ENCODE measurements at regions not wholly inside any gene's neighbourhood (a gene's known extent, or its start where the extent isn't known, plus 50 kb on each side); places are given as distances from the start of the nearest gene placed in this dataset.

DNA sequence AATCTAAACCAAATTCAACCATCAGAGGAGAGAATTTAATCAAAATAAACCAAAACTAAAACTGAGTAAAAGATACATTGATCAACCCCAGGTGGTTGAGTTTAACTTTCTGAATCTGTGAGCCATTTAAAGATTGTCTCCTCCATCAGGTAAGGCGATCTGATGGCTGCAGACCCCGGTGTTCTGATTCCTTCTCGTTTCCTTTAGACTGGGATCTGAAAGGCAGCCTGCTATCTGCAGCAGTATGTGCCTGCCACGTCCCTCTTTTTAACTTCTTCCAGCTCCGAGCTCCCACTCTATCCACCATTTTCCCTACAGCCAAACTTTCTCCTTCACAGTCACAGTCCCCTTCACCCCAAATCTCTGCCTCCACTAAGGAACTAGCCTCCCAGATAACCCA is 66.1 kb upstream of the ARHGAP32 start:
- FAIRE-seq (no peak), DNase-seq (ENCODE audit: low read depth, low spot score) (no peak)
- Histone ChIP-seq H3K79me2 (ENCODE audit: control insufficient read depth, insufficient read depth, low read length) (peaks cover 5% of the 10 kb centered on the region), H2AFZ (ENCODE audit: control insufficient read depth, low read length) (no peak overlapping the region), H3K27me3 (ENCODE audit: control insufficient read depth, extremely low read depth, insufficient read depth, low read length) (no peaks in the 10 kb centered on the region), H4K20me1 (ENCODE audit: control insufficient read depth, extremely low read depth, insufficient read depth, low read length) (no peaks in the 10 kb centered on the region), H3K4me3 (ENCODE audit: control insufficient read depth in 2 of 3, extremely low read depth in 1 of 3, insufficient read depth in 2 of 3, low read depth in 1 of 3, low read length in 3 of 3) (no peak overlapping the region), H3K27ac (ENCODE audit: control insufficient read depth, insufficient read depth, low read length) (no peak overlapping the region), H3K9me3 (ENCODE audit: control insufficient read depth, low read depth, low read length) (no peaks in the 10 kb centered on the region), H3K36me3 (ENCODE audit: control insufficient read depth in 2 of 2, extremely low read depth in 1 of 2, insufficient read depth in 2 of 2, low read length in 2 of 2) (no peaks in the 10 kb centered on the region), H3K4me2 (ENCODE audit: control insufficient read depth, extremely low read depth, insufficient read depth, low read depth, low read length) (no peak overlapping the region), H3K4me1 (ENCODE audit: control insufficient read depth, extremely low read depth, insufficient read depth, low read length) (no peaks in the 10 kb centered on the region), H3K9me1 (ENCODE audit: control insufficient read depth, extremely low read depth, insufficient read depth, low read length) (no peaks in the 10 kb centered on the region), H3K9ac (ENCODE audit: control insufficient read depth, extremely low read depth, insufficient read depth, low read length) (no peak overlapping the region)
- dilution Hi-C loops (cut with MboI; ENCODE audit: extremely low pct_ligation_motif_present, low sequenced_read_pairs): no loop called here
- TF ChIP-seq EZH2 (IDR thresholded peaks at IDR 0.05; ENCODE audit: low read length): no peak
- TF ChIP-seq CTCF (optimal IDR thresholded peaks at IDR 0.05 in 1 of 3, IDR thresholded peaks at IDR 0.05 in 1 of 3, conservative IDR thresholded peaks at IDR 0.05 in 1 of 3; ENCODE audit: extremely low read depth in 1 of 3, insufficient read depth in 2 of 3, low read length in 3 of 3): no peak

DNA sequence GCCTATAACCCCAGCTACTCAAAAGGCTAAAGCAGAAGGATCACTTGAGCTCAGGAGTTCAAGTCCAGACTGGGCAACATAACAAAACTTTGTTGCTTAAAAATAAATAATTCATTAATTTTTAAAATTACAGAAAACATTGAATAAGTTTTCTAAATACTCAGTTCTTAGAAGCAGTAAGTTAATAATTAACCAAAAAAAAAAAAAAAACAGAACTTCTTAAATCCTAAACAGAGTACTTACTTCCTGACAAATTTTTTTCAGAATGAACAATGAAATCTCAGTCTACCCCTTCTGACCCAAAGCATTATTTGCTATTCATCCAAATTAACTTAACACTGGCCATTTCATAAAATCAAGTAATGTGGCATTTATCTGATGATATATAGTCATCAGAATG is 65.4 kb upstream of the ARHGAP32 start:
- H3K9ac ChIP-seq (ENCODE audit: control insufficient read depth, extremely low read depth, insufficient read depth, low read length): no peak overlapping the region
- no peaks in the 10 kb centered on the region for H4K20me1 ChIP-seq (ENCODE audit: control insufficient read depth, extremely low read depth, insufficient read depth, low read length)
- no peak overlapping the region for H3K27ac ChIP-seq (ENCODE audit: control insufficient read depth, insufficient read depth, low read length)
- H3K4me1 ChIP-seq (ENCODE audit: control insufficient read depth, extremely low read depth, insufficient read depth, low read length): no peaks in the 10 kb centered on the region
- no peaks in the 10 kb centered on the region for H3K27me3 ChIP-seq (ENCODE audit: control insufficient read depth, extremely low read depth, insufficient read depth, low read length)
- no peak overlapping the region for H2AFZ ChIP-seq (ENCODE audit: control insufficient read depth, low read length)
- no peaks in the 10 kb centered on the region for H3K9me1 ChIP-seq (ENCODE audit: control insufficient read depth, extremely low read depth, insufficient read depth, low read length)
- H3K4me2 ChIP-seq (ENCODE audit: control insufficient read depth, extremely low read depth, insufficient read depth, low read depth, low read length): no peak overlapping the region
- dilution Hi-C loops (cut with MboI; ENCODE audit: extremely low pct_ligation_motif_present, low sequenced_read_pairs): no loop called here
- no peaks in the 10 kb centered on the region for H3K36me3 ChIP-seq (ENCODE audit: control insufficient read depth in 2 of 2, extremely low read depth in 1 of 2, insufficient read depth in 2 of 2, low read length in 2 of 2)
- H3K9me3 ChIP-seq (ENCODE audit: control insufficient read depth, low read depth, low read length): no peaks in the 10 kb centered on the region
- FAIRE-seq (no peak), DNase-seq (ENCODE audit: low read depth, low spot score) (no peak)
- peaks cover 7% of the 10 kb centered on the region for H3K79me2 ChIP-seq (ENCODE audit: control insufficient read depth, insufficient read depth, low read length)
- TF ChIP-seq CTCF (optimal IDR thresholded peaks at IDR 0.05 in 1 of 3, IDR thresholded peaks at IDR 0.05 in 1 of 3, conservative IDR thresholded peaks at IDR 0.05 in 1 of 3; ENCODE audit: extremely low read depth in 1 of 3, insufficient read depth in 2 of 3, low read length in 3 of 3) (no peak), EZH2 (IDR thresholded peaks at IDR 0.05; ENCODE audit: low read length) (no peak)
- no peak overlapping the region for H3K4me3 ChIP-seq (ENCODE audit: control insufficient read depth in 2 of 3, extremely low read depth in 1 of 3, insufficient read depth in 2 of 3, low read depth in 1 of 3, low read length in 3 of 3)
